Endothelial cell of umbilical vein (primary cell): ENCODE measurements at regions not wholly inside any gene's neighbourhood (a gene's known extent, or its start where the extent isn't known, plus 50 kb on each side); places are given as distances from the start of the nearest gene placed in this dataset.
"Not testable (repeated sequence)": the region's sequence is repeated elsewhere in the genome, so short reads cannot be mapped to it uniquely, and the experiment has no call there.

Source experiments
- BruUV-seq: library from RNA; stranded (reverse); fragments of 400-500 nt; replicated peaks from 2 replicates; lab custom pipeline; 2021; lab: Mats Ljungman, UMichigan
- CTCF ChIA-PET: fragments of 300-600, 350-600 bp; sonication (Branson Sonifier 250); formaldehyde crosslinking; loops from one replicate; lab custom pipeline; 2021; ENCODE audit warnings: antibody characterized with exemption, inconsistent platforms; lab: Charles Lee
- POLR2A ChIA-PET: fragments of 300-600, 350-600 bp; sonication (Branson Sonifier 250); formaldehyde crosslinking; loops from one replicate; lab custom pipeline; 2021; ENCODE audit warnings: antibody characterized with exemption, inconsistent platforms; lab: Charles Lee
- DNase-seq: peaks from one replicate; pipeline ENCODE4 v3.0.0-alpha.2; 2011; ENCODE audit warnings: low read depth, low spot score
- FAIRE-seq: peaks from 2 replicates; lab custom pipeline; 2011; peaks lifted over from hg19 to GRCh38; lab: Jason Lieb, UNC
- H2AFZ ChIP-seq: 2 replicates; pipeline ENCODE4 v1.6.0; 2012; ENCODE audit warnings: low read depth, low read length, control low read depth, inconsistent platforms
- H3K27ac ChIP-seq: 2 replicates; pipeline ENCODE4 v1.5.1; 2011; ENCODE audit warnings: low read depth, mild to moderate bottlenecking, control low read depth, low read length, moderate library complexity; ENCODE audit not compliant: insufficient read depth
- H3K27me3 ChIP-seq, 2 experiments: 2 replicates each; pipeline versions ENCODE4 v1.6.0 to v1.6.1; 2011; ENCODE audit warnings: low read length in 2 of 2, mixed read lengths in 1 of 2; ENCODE audit not compliant: control insufficient read depth in 2 of 2, insufficient read depth in 2 of 2
- H3K36me3 ChIP-seq, 2 experiments: 2 replicates in 1 of 2; 3 replicates in 1 of 2; pipeline ENCODE4 v1.5.1; 2011; ENCODE audit warnings: low read length in 2 of 2, mild to moderate bottlenecking in 1 of 2, moderate library complexity in 1 of 2; ENCODE audit not compliant: control insufficient read depth in 2 of 2, insufficient read depth in 2 of 2; ENCODE audit errors: extremely low read depth in 1 of 2
- H3K4me1 ChIP-seq: 3 replicates; pipeline ENCODE4 v1.5.1; 2011; ENCODE audit warnings: mild to moderate bottlenecking, low read length; ENCODE audit not compliant: control insufficient read depth, insufficient read depth; ENCODE audit errors: extremely low read depth
- H3K4me2 ChIP-seq: 2 replicates; pipeline ENCODE4 v1.6.1; 2011; ENCODE audit warnings: low read length, control low read depth, mixed read lengths; ENCODE audit not compliant: insufficient read depth
- H3K4me3 ChIP-seq, 3 experiments: fragments of 200-600 bp in 1 of 3; sonication (generic), shearing (Covaris generic) in 1 of 3; replicated peaks in 1 of 3; 2 replicates each; pipeline ENCODE4 v1.5.1; 2011 to 2016; ENCODE audit warnings: control low read depth in 3 of 3, low read length in 3 of 3, mild to moderate bottlenecking in 2 of 3, inconsistent platforms in 1 of 3, low read depth in 1 of 3, moderate library complexity in 1 of 3; ENCODE audit not compliant: insufficient read depth in 1 of 3
- H3K79me2 ChIP-seq: 2 replicates; pipeline ENCODE4 v1.6.0; 2012; ENCODE audit warnings: low read length, inconsistent platforms; ENCODE audit not compliant: control insufficient read depth, insufficient read depth
- H3K9ac ChIP-seq: replicated peaks from 2 replicates; pipeline ENCODE3; 2011; ENCODE audit warnings: low read length, control low read depth; ENCODE audit not compliant: insufficient read depth; ENCODE audit errors: extremely low read depth
- H3K9me1 ChIP-seq: replicated peaks from 3 replicates; pipeline ENCODE4 v1.6.0; 2011; ENCODE audit warnings: mild to moderate bottlenecking, low read length; ENCODE audit not compliant: control insufficient read depth, insufficient read depth; ENCODE audit errors: extremely low read depth
- H3K9me3 ChIP-seq: replicated peaks from 2 replicates; pipeline ENCODE4 v1.5.1; 2012; ENCODE audit warnings: low read length, inconsistent platforms; ENCODE audit not compliant: control insufficient read depth, insufficient read depth
- H4K20me1 ChIP-seq: replicated peaks from 2 replicates; pipeline ENCODE3; 2011; ENCODE audit warnings: mild to moderate bottlenecking, low read length; ENCODE audit not compliant: control insufficient read depth, insufficient read depth; ENCODE audit errors: extremely low read depth
- CTCF ChIP-seq, 2 donors: IDR thresholded peaks; 1 replicate in 1 of 2; 2 replicates in 1 of 2; pipeline ENCODE4 v1.5.1; 2011; ENCODE audit warnings: low read length in 2 of 2, mild to moderate bottlenecking in 2 of 2, moderate library complexity in 2 of 2, control low read depth in 1 of 2, inconsistent platforms in 1 of 2, low read depth in 1 of 2; ENCODE audit not compliant: insufficient read depth in 1 of 2; ENCODE audit errors: extremely low read depth in 1 of 2
- EZH2 ChIP-seq: IDR thresholded peaks from 2 replicates; pipeline ENCODE4 v1.6.1; 2012; ENCODE audit warnings: borderline replicate concordance, low read depth, mild to moderate bottlenecking, moderate library complexity, low read length, inconsistent platforms; ENCODE audit not compliant: severe bottlenecking
- FOS ChIP-seq: IDR thresholded peaks from 2 replicates; pipeline ENCODE4 v1.6.1; 2011; ENCODE audit warnings: mild to moderate bottlenecking, low read length, moderate library complexity, borderline replicate concordance; ENCODE audit not compliant: insufficient read depth
- GATA2 ChIP-seq: IDR thresholded peaks from 2 replicates; pipeline ENCODE4 v1.7.0; 2011; ENCODE audit warnings: low read depth, mild to moderate bottlenecking, moderate library complexity, mixed read lengths, low read length; ENCODE audit not compliant: insufficient read length, insufficient read depth
- JUN ChIP-seq: IDR thresholded peaks from 2 replicates; pipeline ENCODE4 v1.6.1; 2011; ENCODE audit warnings: borderline replicate concordance, low read depth; ENCODE audit not compliant: insufficient read length, insufficient read depth
- MAX ChIP-seq: IDR thresholded peaks from 2 replicates; pipeline ENCODE4 v1.6.1; 2011; ENCODE audit not compliant: insufficient read depth, insufficient read length
- MYC ChIP-seq: IDR thresholded peaks from one replicate; pipeline ENCODE4 v1.6.1; 2011; ENCODE audit warnings: mild to moderate bottlenecking, low read depth, low read length
- POLR2A ChIP-seq: IDR thresholded peaks from 2 replicates; pipeline ENCODE4 v1.6.1; 2012; ENCODE audit warnings: low read depth, mild to moderate bottlenecking, control low read depth, low read length
- POLR2AphosphoS5 ChIP-seq: IDR thresholded peaks from 2 replicates; pipeline ENCODE4 v1.6.1; 2012; ENCODE audit warnings: low read depth, mild to moderate bottlenecking, control low read depth, low read length, moderate library complexity; ENCODE audit not compliant: insufficient read depth
- dilution Hi-C: fragments of 300-500 bp; cut with MboI; formaldehyde crosslinking; loops from one replicate; pipeline ENCODE4 v1.15.0; 2019; ENCODE audit warnings: low sequenced_read_pairs; ENCODE audit not compliant: extremely low pct_ligation_motif_present
- intact Hi-C: fragments of 100-400 bp; cut with micrococcal nuclease; formaldehyde crosslinking; loops from one replicate; pipeline ENCODE4 v1.10.0; 2022

GRCh38 chr1:147391114-147391513 is 148.6 kb downstream of the CHD1L start:
- dilution Hi-C loops (no loop called here), intact Hi-C loops (loop anchor here (2.0 kb wide), 1 partner anchor 218 kb away; the partner anchor contains the start of gene PRKAB2)
- FAIRE-seq (no peak), DNase-seq (no peak)
- no peak overlapping the region for H3K9ac ChIP-seq
- TF ChIP-seq FOS, result no peak
- no peak for TF ChIP-seq MAX
- TF ChIP-seq EZH2, result no peak
- TF ChIP-seq MYC, result no peak
- TF ChIP-seq JUN, result no peak
- no peak for TF ChIP-seq CTCF (IDR thresholded peaks at IDR 0.05; ENCODE audit: extremely low read depth in 1 of 2, insufficient read depth in 1 of 2, low read depth in 1 of 2, low read length in 2 of 2)
- TF ChIP-seq POLR2AphosphoS5, result no peak
- TF ChIP-seq POLR2A, result no peak
- no peak for TF ChIP-seq GATA2
- H2AFZ ChIP-seq, result no peak overlapping the region
- no peaks in the 10 kb centered on the region for H3K4me1 ChIP-seq
- H3K27me3 ChIP-seq, result peaks cover 0 to 3% of the 10 kb centered on the region in 2 experiments
- H4K20me1 ChIP-seq, result no peaks in the 10 kb centered on the region
- H3K9me1 ChIP-seq, result no peaks in the 10 kb centered on the region
- BruUV-seq, result no TSS peak
- H3K9me3 ChIP-seq, result no peaks in the 10 kb centered on the region
- H3K36me3 ChIP-seq, result no peaks in the 10 kb centered on the region
- no peak overlapping the region for H3K4me2 ChIP-seq
- ChIA-PET POLR2A (no interaction called here), CTCF (interaction anchor here (1.6 to 4.9 kb wide), 2 partner anchors 10 to 118 kb away, joined by 8 to 210 read pairs; no protein-coding TSS in a partner anchor)
- no peaks in the 10 kb centered on the region for H3K79me2 ChIP-seq
- H3K4me3 ChIP-seq, result no peak overlapping the region
- H3K27ac ChIP-seq, result no peak overlapping the region

DNA sequence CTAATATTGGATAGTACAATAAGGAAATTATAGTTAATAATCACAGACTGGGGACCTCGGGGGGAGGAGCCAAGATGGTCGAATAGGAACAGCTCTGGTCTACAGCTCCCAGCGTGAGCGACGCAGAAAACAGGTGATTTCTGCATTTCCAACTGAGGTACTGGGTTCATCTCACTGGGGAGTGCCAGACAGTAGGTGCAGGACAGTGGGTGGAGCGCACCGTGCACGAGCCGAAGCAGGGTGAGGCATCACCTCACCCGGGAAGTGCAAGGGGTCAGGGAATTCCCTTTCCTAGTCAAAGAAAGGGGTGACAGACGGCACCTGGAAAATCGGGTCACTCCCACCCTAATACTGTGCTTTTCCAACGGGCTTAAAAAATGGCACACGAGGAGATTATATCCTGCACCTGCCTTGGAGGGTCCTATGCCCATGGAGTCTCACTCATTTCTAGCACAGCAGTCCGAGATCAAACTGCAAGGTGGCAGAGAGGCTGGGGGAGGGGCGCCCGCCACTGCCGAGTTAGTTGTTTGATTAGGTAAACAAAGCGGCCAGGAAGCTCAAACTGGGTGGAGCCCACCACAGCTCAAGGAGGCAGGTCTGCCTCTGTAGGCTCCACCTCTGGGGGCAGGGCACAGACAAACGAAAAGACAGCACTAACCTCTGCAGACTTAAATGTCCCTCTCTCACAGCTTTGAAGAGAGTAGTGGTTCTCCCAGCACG is 138.8 kb upstream of the BCL9 start:
- intact Hi-C loops, H3K4me3 ChIP-seq, H3K27ac ChIP-seq, BruUV-seq, DNase-seq, H4K20me1 ChIP-seq, H3K36me3 ChIP-seq, H3K9me1 ChIP-seq, H3K79me2 ChIP-seq, H3K4me1 ChIP-seq, H3K9ac ChIP-seq, CTCF ChIA-PET, H3K4me2 ChIP-seq, H3K9me3 ChIP-seq, dilution Hi-C loops, H2AFZ ChIP-seq, FAIRE-seq, H3K27me3 ChIP-seq, POLR2A ChIA-PET: not testable (repeated sequence)

- POLR2A ChIA-PET, H3K9ac ChIP-seq, CTCF ChIA-PET, H3K4me2 ChIP-seq, H4K20me1 ChIP-seq, H3K27me3 ChIP-seq, DNase-seq, H3K36me3 ChIP-seq, H3K79me2 ChIP-seq, BruUV-seq, H3K4me3 ChIP-seq, H3K4me1 ChIP-seq, intact Hi-C loops, dilution Hi-C loops, FAIRE-seq, H3K9me1 ChIP-seq, H2AFZ ChIP-seq, H3K27ac ChIP-seq, H3K9me3 ChIP-seq: not testable (repeated sequence)
Measured at GRCh38 chr1:147404344-147404743, 137.0 kb upstream of the BCL9 start.
